ENCODE measurements at regions not wholly inside any gene's neighbourhood (a gene's known extent, or its start where the extent isn't known, plus 50 kb on each side); places are given as distances from the start of the nearest gene placed in this dataset.

DNA sequence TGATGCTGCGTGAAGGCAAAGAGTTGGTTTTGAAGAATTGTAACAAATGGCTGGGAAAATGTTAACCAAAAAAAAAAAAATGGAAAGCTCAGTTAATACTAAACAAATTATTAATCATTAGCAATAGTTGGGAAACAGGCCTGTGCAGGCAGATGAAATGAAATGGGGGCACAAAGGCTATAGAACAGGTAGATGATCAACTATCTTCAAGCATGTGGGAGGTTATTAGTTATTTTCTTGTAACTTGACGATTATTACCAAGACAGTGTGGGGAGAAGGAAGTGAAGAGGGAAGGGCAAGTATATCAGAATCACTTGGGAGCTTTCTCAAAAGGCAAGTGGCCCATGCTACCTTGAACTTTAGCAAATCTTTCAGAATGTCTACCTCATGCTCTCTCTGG lies 351.9 kb downstream of the BCOR start:
- Mint-ChIP-seq H3K4me3 (no peak overlapping the region), H3K9me3 (peaks cover 55 to 66% of the 10 kb centered on the region in 2 experiments), H3K27me3 (ENCODE audit: low read depth) (no peaks in the 10 kb centered on the region; the same call in 1 of the 2 replicates), H3K4me1 (no peaks in the 10 kb centered on the region), H3K27ac (no peak overlapping the region), H3K36me3 (ENCODE audit: insufficient read depth in 1 of 3, low read depth in 3 of 3) (no peaks in the 10 kb centered on the region; a peak in 3 of 7 replicates)
- Histone ChIP-seq H4K8ac (replicated peaks; ENCODE audit: insufficient read length, low read depth, low read length) (no peak overlapping the region), H3K4ac (ENCODE audit: low read depth, low read length) (no peak overlapping the region), H3K23ac (ENCODE audit: insufficient read length, low read depth, low read length) (no peak overlapping the region), H3K23me2 (ENCODE audit: insufficient read length, low read depth, low read length, poor library complexity, severe bottlenecking) (no peaks in the 10 kb centered on the region), H4K20me1 (ENCODE audit: control insufficient read depth, insufficient read depth, insufficient read length) (no peaks in the 10 kb centered on the region), H2BK5ac (ENCODE audit: insufficient read length, low read length) (no peak overlapping the region), H2AFZ (ENCODE audit: low read length) (no peak overlapping the region), H3K9me3 (ENCODE audit: control insufficient read depth, low read depth, low read length) (no peaks in the 10 kb centered on the region), H4K5ac (ENCODE audit: insufficient read length, low read depth, low read length) (no peak overlapping the region), H4K91ac (ENCODE audit: insufficient read length, low read depth, low read length) (no peak overlapping the region), H3K27me3 (ENCODE audit: insufficient read depth, low read length) (no peaks in the 10 kb centered on the region), H3T11ph (ENCODE audit: low read length) (no peak overlapping the region), H3K4me2 (ENCODE audit: insufficient read depth, insufficient read length, low read length) (no peak overlapping the region), H3K18ac (ENCODE audit: insufficient read length, low read depth, low read length) (no peak overlapping the region), H2BK120ac (ENCODE audit: low read depth, low read length, poor library complexity, severe bottlenecking) (no peak overlapping the region), H3K14ac (ENCODE audit: insufficient read depth, low read length) (no peak overlapping the region), H2AK5ac (ENCODE audit: insufficient read length, low read length) (no peak overlapping the region), H3K79me1 (ENCODE audit: insufficient read depth, low read depth, low read length, poor library complexity, severe bottlenecking) (no peaks in the 10 kb centered on the region), H3K4me1 (ENCODE audit: insufficient read depth, low read length) (no peaks in the 10 kb centered on the region), H2BK12ac (ENCODE audit: insufficient read length, low read depth, low read length) (no peak overlapping the region), H3K27ac (ENCODE audit: insufficient read length, low read depth, low read length) (no peak overlapping the region), H2BK20ac (ENCODE audit: low read depth, low read length, poor library complexity, severe bottlenecking) (no peak overlapping the region), H3K9ac (ENCODE audit: extremely low read depth, insufficient read length, low read length) (no peak overlapping the region), H3K79me2 (ENCODE audit: insufficient read depth, low read length) (no peaks in the 10 kb centered on the region), H2BK15ac (ENCODE audit: low read depth, low read length) (no peak overlapping the region), H3K56ac (ENCODE audit: insufficient read length, low read depth, low read length) (no peak overlapping the region)
- TF ChIP-seq, protein P1, sequence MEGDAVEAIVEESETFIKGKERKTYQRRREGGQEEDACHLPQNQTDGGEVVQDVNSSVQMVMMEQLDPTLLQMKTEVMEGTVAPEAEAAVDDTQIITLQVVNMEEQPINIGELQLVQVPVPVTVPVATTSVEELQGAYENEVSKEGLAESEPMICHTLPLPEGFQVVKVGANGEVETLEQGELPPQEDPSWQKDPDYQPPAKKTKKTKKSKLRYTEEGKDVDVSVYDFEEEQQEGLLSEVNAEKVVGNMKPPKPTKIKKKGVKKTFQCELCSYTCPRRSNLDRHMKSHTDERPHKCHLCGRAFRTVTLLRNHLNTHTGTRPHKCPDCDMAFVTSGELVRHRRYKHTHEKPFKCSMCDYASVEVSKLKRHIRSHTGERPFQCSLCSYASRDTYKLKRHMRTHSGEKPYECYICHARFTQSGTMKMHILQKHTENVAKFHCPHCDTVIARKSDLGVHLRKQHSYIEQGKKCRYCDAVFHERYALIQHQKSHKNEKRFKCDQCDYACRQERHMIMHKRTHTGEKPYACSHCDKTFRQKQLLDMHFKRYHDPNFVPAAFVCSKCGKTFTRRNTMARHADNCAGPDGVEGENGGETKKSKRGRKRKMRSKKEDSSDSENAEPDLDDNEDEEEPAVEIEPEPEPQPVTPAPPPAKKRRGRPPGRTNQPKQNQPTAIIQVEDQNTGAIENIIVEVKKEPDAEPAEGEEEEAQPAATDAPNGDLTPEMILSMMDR (conservative IDR thresholded peaks at IDR 0.05) = no peak
- WGBS (ENCODE audit: extremely low coverage, insufficient read length, low lambda C conversion rate) = no CpG with 5 or more reads among the region's 2 CpGs
- no peak for DNase-seq

Measured in H9 (cell line).